ENCODE measurements at regions not wholly inside any gene's neighbourhood (a gene's known extent, or its start where the extent isn't known, plus 50 kb on each side); places are given as distances from the start of the nearest gene placed in this dataset.

- ChIA-PET CTCF (no interaction called here), POLR2A (no interaction called here)
- BruUV-seq (replicated peaks): no TSS peak
- Histone ChIP-seq H2AFZ (ENCODE audit: low read depth, low read length) (no peak overlapping the region), H3K9me3 (replicated peaks; ENCODE audit: control insufficient read depth, insufficient read depth, low read length) (peaks cover 9% of the 10 kb centered on the region), H3K9ac (replicated peaks; ENCODE audit: extremely low read depth, insufficient read depth, low read length) (no peak overlapping the region), H3K27me3 (ENCODE audit: control insufficient read depth in 2 of 2, insufficient read depth in 2 of 2, low read length in 2 of 2) (no peaks in the 10 kb centered on the region), H3K4me3 (replicated peaks in 1 of 3; ENCODE audit: insufficient read depth in 1 of 3, low read depth in 1 of 3, low read length in 3 of 3) (no peak overlapping the region), H3K4me1 (ENCODE audit: control insufficient read depth, extremely low read depth, insufficient read depth, low read length) (no peaks in the 10 kb centered on the region), H3K27ac (ENCODE audit: insufficient read depth, low read depth, low read length) (no peak overlapping the region), H3K4me2 (ENCODE audit: insufficient read depth, low read length) (no peak overlapping the region), H3K36me3 (ENCODE audit: control insufficient read depth in 2 of 2, extremely low read depth in 1 of 2, insufficient read depth in 2 of 2, low read length in 2 of 2) (no peaks in the 10 kb centered on the region), H4K20me1 (replicated peaks; ENCODE audit: control insufficient read depth, extremely low read depth, insufficient read depth, low read length) (no peaks in the 10 kb centered on the region), H3K79me2 (ENCODE audit: control insufficient read depth, insufficient read depth, low read length) (no peaks in the 10 kb centered on the region), H3K9me1 (replicated peaks; ENCODE audit: control insufficient read depth, extremely low read depth, insufficient read depth, low read length) (no peaks in the 10 kb centered on the region)
- no peak for FAIRE-seq
- dilution Hi-C loops (cut with MboI; ENCODE audit: extremely low pct_ligation_motif_present, low sequenced_read_pairs) (no loop called here), intact Hi-C loops (cut with micrococcal nuclease) (no loop called here)
- TF ChIP-seq CTCF (IDR thresholded peaks at IDR 0.05; ENCODE audit: extremely low read depth in 1 of 2, insufficient read depth in 1 of 2, low read depth in 1 of 2, low read length in 2 of 2) (no peak), POLR2AphosphoS5 (IDR thresholded peaks at IDR 0.05; ENCODE audit: insufficient read depth, low read depth, low read length) (no peak), MAX (IDR thresholded peaks at IDR 0.05; ENCODE audit: insufficient read depth, insufficient read length) (no peak), POLR2A (IDR thresholded peaks at IDR 0.05; ENCODE audit: low read depth, low read length) (no peak), MYC (IDR thresholded peaks at IDR 0.05; ENCODE audit: low read depth, low read length) (no peak), EZH2 (IDR thresholded peaks at IDR 0.05; ENCODE audit: borderline replicate concordance, low read depth, low read length, severe bottlenecking) (no peak), JUN (IDR thresholded peaks at IDR 0.05; ENCODE audit: borderline replicate concordance, insufficient read depth, insufficient read length, low read depth) (no peak), GATA2 (IDR thresholded peaks at IDR 0.05; ENCODE audit: insufficient read depth, insufficient read length, low read depth, low read length) (no peak), FOS (IDR thresholded peaks at IDR 0.05; ENCODE audit: borderline replicate concordance, insufficient read depth, low read length) (no peak)
- DNase-seq (ENCODE audit: low read depth, low spot score): no peak
Measured at GRCh38 chr2:14303366-14304115, 329.0 kb upstream of the LRATD1 start.

Data from endothelial cell of umbilical vein (primary cell).